ENCODE measurements at regions not wholly inside any gene's neighbourhood (a gene's known extent, or its start where the extent isn't known, plus 50 kb on each side); places are given as distances from the start of the nearest gene placed in this dataset.

- no peak for TF ChIP-seq CTCF (conservative IDR thresholded peaks at IDR 0.05; ENCODE audit: low read depth in 2 of 2)
- no peak for TF ChIP-seq EZH2 (IDR thresholded peaks at IDR 0.05; ENCODE audit: low read depth, unreplicated experiment)
- no peak for TF ChIP-seq POLR2AphosphoS5 (IDR thresholded peaks at IDR 0.05; ENCODE audit: low read depth)
- no peak for TF ChIP-seq REST (IDR thresholded peaks at IDR 0.05; ENCODE audit: unreplicated experiment)
- no peak for TF ChIP-seq ETS1 (IDR thresholded peaks at IDR 0.05)
- no peak for TF ChIP-seq STAT1 (IDR thresholded peaks at IDR 0.05; ENCODE audit: unreplicated experiment)
- TF ChIP-seq CREB1 (CRISPR knock-in tag; IDR thresholded peaks at IDR 0.05; ENCODE audit: low read depth) = no peak
- TF ChIP-seq EZH2phosphoT487 (IDR thresholded peaks at IDR 0.05; ENCODE audit: unreplicated experiment) = no peak
- no peak for TF ChIP-seq JUNB (IDR thresholded peaks at IDR 0.05; ENCODE audit: unreplicated experiment)
Observed at GRCh38 chrY:15456491-15456890, 932.2 kb downstream of the NLGN4Y start.
